ENCODE measurements at regions not wholly inside any gene's neighbourhood (a gene's known extent, or its start where the extent isn't known, plus 50 kb on each side); places are given as distances from the start of the nearest gene placed in this dataset.

- TF ChIP-seq ZFX (IDR thresholded peaks at IDR 0.05; ENCODE audit: borderline replicate concordance), result no peak
- TF ChIP-seq CTCF (IDR thresholded peaks at IDR 0.05), result no peak
- H3K27ac ChIP-seq, result no peak overlapping the region
These were observed 1688.4 kb upstream of the CDH9 start for GRCh38 chr5:28726815-28727214.

- H3K27ac ChIP-seq, result no peak overlapping the region
- TF ChIP-seq ZFX (IDR thresholded peaks at IDR 0.05; ENCODE audit: borderline replicate concordance) (no peak), CTCF (IDR thresholded peaks at IDR 0.05) (no peak)
These were observed 1686.6 kb upstream of the CDH9 start for GRCh38 chr5:28725001-28725400.

GRCh38 chr5:28714907-28715698, 1676.7 kb upstream of the CDH9 start:
- TF ChIP-seq ZFX (IDR thresholded peaks at IDR 0.05; ENCODE audit: borderline replicate concordance), result no peak
- TF ChIP-seq CTCF (IDR thresholded peaks at IDR 0.05), result no peak
- no peak overlapping the region for H3K27ac ChIP-seq

GRCh38 chr5:28710360-28710759, 1672.0 kb upstream of the CDH9 start:
- H3K27ac ChIP-seq, result no peak overlapping the region
- TF ChIP-seq ZFX (IDR thresholded peaks at IDR 0.05; ENCODE audit: borderline replicate concordance) (no peak), CTCF (IDR thresholded peaks at IDR 0.05) (peak; percentile 20)

GRCh38 chr5:28708472-28708871, 1670.1 kb upstream of the CDH9 start:
- H3K27ac ChIP-seq, result no peak overlapping the region
- no peak for TF ChIP-seq ZFX (IDR thresholded peaks at IDR 0.05; ENCODE audit: borderline replicate concordance)
- no peak for TF ChIP-seq CTCF (IDR thresholded peaks at IDR 0.05)

GRCh38 chr5:28707706-28708105, 1669.3 kb upstream of the CDH9 start:
- TF ChIP-seq CTCF (IDR thresholded peaks at IDR 0.05), result no peak
- no peak for TF ChIP-seq ZFX (IDR thresholded peaks at IDR 0.05; ENCODE audit: borderline replicate concordance)
- no peak overlapping the region for H3K27ac ChIP-seq

- H3K27ac ChIP-seq, result no peak overlapping the region
These were observed 1665.4 kb upstream of the CDH9 start for GRCh38 chr5:28703651-28704260.

More at GRCh38 chr5:28703651-28704260, 1665.4 kb upstream of the CDH9 start:
- TF ChIP-seq CTCF (IDR thresholded peaks at IDR 0.05) (no peak), ZFX (IDR thresholded peaks at IDR 0.05; ENCODE audit: borderline replicate concordance) (no peak)
